Spleen (tissue), 11 donors: ENCODE measurements at regions not wholly inside any gene's neighbourhood (a gene's known extent, or its start where the extent isn't known, plus 50 kb on each side); places are given as distances from the start of the nearest gene placed in this dataset.

Experiments used
- DNase-seq: peaks from one replicate; pipeline ENCODE4 v3.0.0-alpha.2; 2020
- H3K27ac ChIP-seq, 8 donors: fragments of 200-600 bp; sonication (generic) in 7 of 8; 1 replicate in 4 of 8; 2 replicates in 4 of 8; pipeline versions ENCODE4 v1.5.0 to v1.8.0; 2016 to 2021; ENCODE audit warnings: inconsistent platforms in 4 of 8, mild to moderate bottlenecking in 4 of 8, moderate library complexity in 1 of 8
- H3K27me3 ChIP-seq, 7 donors: fragments of 200-600 bp; sonication (generic) in 6 of 7; replicated peaks in 1 of 7; 1 replicate in 4 of 7; 2 replicates in 3 of 7; pipeline versions ENCODE4 v1.5.0 to v1.8.0; 2016 to 2021; ENCODE audit warnings: inconsistent platforms in 3 of 7, mild to moderate bottlenecking in 1 of 7
- H3K36me3 ChIP-seq, 6 donors: fragments of 200-600 bp; sonication (generic) in 5 of 6; 1 replicate in 4 of 6; 2 replicates in 2 of 6; pipeline versions ENCODE4 v1.5.0 to v1.8.0; 2016 to 2021; ENCODE audit warnings: inconsistent platforms in 2 of 6
- H3K4me1 ChIP-seq, 6 donors: fragments of 200-600 bp; sonication (generic) in 5 of 6; 1 replicate in 3 of 6; 2 replicates in 3 of 6; pipeline versions ENCODE4 v1.5.0 to v1.8.0; 2016 to 2021; ENCODE audit warnings: inconsistent platforms in 3 of 6
- H3K4me3 ChIP-seq, 8 donors: fragments of 200-600 bp; sonication (generic) in 7 of 8; 1 replicate in 4 of 8; 2 replicates in 4 of 8; pipeline versions ENCODE4 v1.5.0 to v1.8.0; 2016 to 2021; ENCODE audit warnings: inconsistent platforms in 4 of 8, mild to moderate bottlenecking in 4 of 8, moderate library complexity in 2 of 8
- H3K9me3 ChIP-seq, 8 donors: fragments of 200-600 bp; sonication (generic) in 7 of 8; 1 replicate in 4 of 8; 2 replicates in 4 of 8; pipeline versions ENCODE4 v1.5.0 to v1.8.0; 2016 to 2021; ENCODE audit warnings: inconsistent platforms in 4 of 8
- POLR2A ChIP-seq, 3 donors: fragments of 450-650 bp; IDR thresholded peaks; one replicate each; pipeline ENCODE4 v1.5.1; 2017; ENCODE audit warnings: antibody characterized with exemption in 3 of 3, mild to moderate bottlenecking in 1 of 3
- POLR2AphosphoS5 ChIP-seq, 3 donors: sonication (generic); formaldehyde crosslinking; IDR thresholded peaks; one replicate each; pipeline ENCODE4 v1.5.1; 2017; ENCODE audit warnings: antibody characterized with exemption in 3 of 3
- WGBS, 5 donors: extraction: QIAGEN DNeasy Blood & Tissue Kit in 3 of 5; methylation state at CpG; one replicate each; pipeline versions ENCODE4 v1.1.5 to v1.1.7; 2013 to 2018; 5-methylcytosine and 5-hydroxymethylcytosine counted together
- intact Hi-C: fragments of 100-400 bp; cut with DNase I; formaldehyde crosslinking; loops from one replicate; pipeline ENCODE4 v1.15.0; 2023; ENCODE audit warnings: low total_unique reads
- TF ChIP-seq, protein P1 (sequence below), 11 experiments: fragments of 200-600 bp in 7 of 11; fragments of 450-650 bp in 4 of 11; sonication (generic) in 4 of 11; IDR thresholded peaks in 8 of 11; conservative IDR thresholded peaks in 3 of 11; 1 replicate in 7 of 11; 2 replicates in 4 of 11; pipeline versions ENCODE4 v1.4.0 to v1.8.0; 2016 to 2021; ENCODE audit warnings: antibody characterized with exemption in 11 of 11, inconsistent platforms in 4 of 11, mild to moderate bottlenecking in 1 of 11
- donor health status: healthy with polysubstance abuse.
- donor health status: DM: no; HTN: no; CAD: no; lungs with moderate emphysema.
- donor health status: DM: no; HTN: no; CAD: no.
- donor health status: Bipolar disorder and iron deficiency.
- donor health status: healthy.
- donor health status: DM: no; HTN: no; CAD: no.
- donor health status: DM: yes; HTN: yes; CAD: no.

- 89 to 100% (median 96%) methylated on average over 2 of the region's 2 CpGs for WGBS, 5 donors
These were observed 195.8 kb upstream of the SPRED2 start for GRCh38 chr2:65628156-65628555.

GRCh38 chr2:65626831-65627230 lies 194.4 kb upstream of the SPRED2 start:
- Histone ChIP-seq H3K36me3 (no peaks in the 10 kb centered on the region), H3K9me3 (no peaks in the 10 kb centered on the region), H3K4me1 (no peaks in the 10 kb centered on the region), H3K27ac (no peak overlapping the region), H3K4me3 (no peak overlapping the region), H3K27me3 (peaks cover 0 to 6% (median 0%) of the 10 kb centered on the region in 7 donors)
- TF ChIP-seq POLR2A (IDR thresholded peaks at IDR 0.05), result no peak
- no peak for TF ChIP-seq POLR2AphosphoS5 (IDR thresholded peaks at IDR 0.05)
- TF ChIP-seq, protein P1, sequence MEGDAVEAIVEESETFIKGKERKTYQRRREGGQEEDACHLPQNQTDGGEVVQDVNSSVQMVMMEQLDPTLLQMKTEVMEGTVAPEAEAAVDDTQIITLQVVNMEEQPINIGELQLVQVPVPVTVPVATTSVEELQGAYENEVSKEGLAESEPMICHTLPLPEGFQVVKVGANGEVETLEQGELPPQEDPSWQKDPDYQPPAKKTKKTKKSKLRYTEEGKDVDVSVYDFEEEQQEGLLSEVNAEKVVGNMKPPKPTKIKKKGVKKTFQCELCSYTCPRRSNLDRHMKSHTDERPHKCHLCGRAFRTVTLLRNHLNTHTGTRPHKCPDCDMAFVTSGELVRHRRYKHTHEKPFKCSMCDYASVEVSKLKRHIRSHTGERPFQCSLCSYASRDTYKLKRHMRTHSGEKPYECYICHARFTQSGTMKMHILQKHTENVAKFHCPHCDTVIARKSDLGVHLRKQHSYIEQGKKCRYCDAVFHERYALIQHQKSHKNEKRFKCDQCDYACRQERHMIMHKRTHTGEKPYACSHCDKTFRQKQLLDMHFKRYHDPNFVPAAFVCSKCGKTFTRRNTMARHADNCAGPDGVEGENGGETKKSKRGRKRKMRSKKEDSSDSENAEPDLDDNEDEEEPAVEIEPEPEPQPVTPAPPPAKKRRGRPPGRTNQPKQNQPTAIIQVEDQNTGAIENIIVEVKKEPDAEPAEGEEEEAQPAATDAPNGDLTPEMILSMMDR (IDR thresholded peaks at IDR 0.05 in 8 of 11, conservative IDR thresholded peaks at IDR 0.05 in 3 of 11), result no peak
- DNase-seq, result no peak
- intact Hi-C loops, result no loop called here

More at GRCh38 chr2:65628156-65628555, 195.8 kb upstream of the SPRED2 start:
- no peak for TF ChIP-seq POLR2AphosphoS5 (IDR thresholded peaks at IDR 0.05)
- TF ChIP-seq, protein P1 (IDR thresholded peaks at IDR 0.05 in 8 of 11, conservative IDR thresholded peaks at IDR 0.05 in 3 of 11), result no peak
- TF ChIP-seq POLR2A (IDR thresholded peaks at IDR 0.05), result no peak
- intact Hi-C loops, result no loop called here
- Histone ChIP-seq H3K4me1 (no peaks in the 10 kb centered on the region), H3K4me3 (no peak overlapping the region), H3K27ac (no peak overlapping the region), H3K27me3 (peaks cover 0 to 5% (median 0%) of the 10 kb centered on the region in 7 donors), H3K36me3 (no peaks in the 10 kb centered on the region), H3K9me3 (no peaks in the 10 kb centered on the region)
- no peak for DNase-seq

DNA sequence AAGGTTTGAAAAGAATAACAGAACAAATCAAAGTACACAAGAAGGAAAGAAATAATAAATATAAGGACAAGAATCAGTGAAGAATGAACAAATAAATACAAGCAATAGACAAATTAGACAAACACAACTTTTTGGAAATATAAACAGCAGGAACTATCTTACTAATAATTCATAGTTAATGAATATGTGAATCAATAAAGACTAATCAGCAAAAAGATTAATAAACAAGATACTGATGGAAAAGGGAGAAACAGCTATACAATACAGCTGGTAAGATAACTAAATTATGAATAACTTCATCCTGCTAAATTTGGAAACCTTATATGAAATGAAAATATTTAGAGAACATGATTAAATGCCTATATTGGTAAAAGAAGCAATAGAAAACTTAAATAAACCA lies 193.6 kb upstream of the SPRED2 start:
- no peak overlapping the region for H3K27ac ChIP-seq
- H3K9me3 ChIP-seq, result no peaks in the 10 kb centered on the region
- intact Hi-C loops, result no loop called here
- TF ChIP-seq POLR2AphosphoS5 (IDR thresholded peaks at IDR 0.05) (no peak), POLR2A (IDR thresholded peaks at IDR 0.05) (no peak)
- TF ChIP-seq, protein P1 (IDR thresholded peaks at IDR 0.05 in 8 of 11, conservative IDR thresholded peaks at IDR 0.05 in 3 of 11), result no peak
- no peak for DNase-seq
- peaks cover 0 to 15% (median 0%) of the 10 kb centered on the region in 7 donors for H3K27me3 ChIP-seq
- H3K4me3 ChIP-seq, result no peak overlapping the region
- H3K36me3 ChIP-seq, result no peaks in the 10 kb centered on the region
- H3K4me1 ChIP-seq, result no peaks in the 10 kb centered on the region

GRCh38 chr2:65622951-65623535 lies 190.6 kb upstream of the SPRED2 start:
- intact Hi-C loops, result no loop called here

More at GRCh38 chr2:65622951-65623535, 190.6 kb upstream of the SPRED2 start:
- Histone ChIP-seq H3K4me1 (no peaks in the 10 kb centered on the region), H3K27me3 (peaks cover 0 to 19% (median 0%) of the 10 kb centered on the region in 7 donors), H3K36me3 (no peaks in the 10 kb centered on the region), H3K9me3 (no peaks in the 10 kb centered on the region), H3K4me3 (no peak overlapping the region), H3K27ac (no peak overlapping the region)
- TF ChIP-seq, protein P1 (IDR thresholded peaks at IDR 0.05 in 8 of 11, conservative IDR thresholded peaks at IDR 0.05 in 3 of 11), result no peak
- TF ChIP-seq POLR2AphosphoS5 (IDR thresholded peaks at IDR 0.05) (no peak), POLR2A (IDR thresholded peaks at IDR 0.05) (no peak)
- no peak for DNase-seq
- WGBS, 5 donors, result 78 to 88% (median 87%) methylated on average over 4 of the region's 4 CpGs
